ENCODE measurements at regions not wholly inside any gene's neighbourhood (a gene's known extent, or its start where the extent isn't known, plus 50 kb on each side); places are given as distances from the start of the nearest gene placed in this dataset.
"Not testable (repeated sequence)": the region's sequence is repeated elsewhere in the genome, so short reads cannot be mapped to it uniquely, and the experiment has no call there.

GRCh38 chr17:77632619-77633018, 325.9 kb upstream of the TNRC6C start:
- Mint-ChIP-seq H3K4me3 (no peak overlapping the region), H3K9me3 (peaks cover 4% of the 10 kb centered on the region), H3K4me1 (no peaks in the 10 kb centered on the region), H3K27me3 (peaks cover 31% of the 10 kb centered on the region), H3K36me3 (ENCODE audit: low read depth) (no peaks in the 10 kb centered on the region), H3K27ac (no peak overlapping the region)
- CTCF ChIA-PET: no interaction called here
- DNase-seq (no peak), ATAC-seq (ENCODE audit: low read depth) (no peak)
- intact Hi-C loops (cut with micrococcal nuclease): no loop called here
- TF ChIP-seq CTCF (IDR thresholded peaks at IDR 0.05): no peak
- POLR2A ChIA-PET: no interaction called here

DNA sequence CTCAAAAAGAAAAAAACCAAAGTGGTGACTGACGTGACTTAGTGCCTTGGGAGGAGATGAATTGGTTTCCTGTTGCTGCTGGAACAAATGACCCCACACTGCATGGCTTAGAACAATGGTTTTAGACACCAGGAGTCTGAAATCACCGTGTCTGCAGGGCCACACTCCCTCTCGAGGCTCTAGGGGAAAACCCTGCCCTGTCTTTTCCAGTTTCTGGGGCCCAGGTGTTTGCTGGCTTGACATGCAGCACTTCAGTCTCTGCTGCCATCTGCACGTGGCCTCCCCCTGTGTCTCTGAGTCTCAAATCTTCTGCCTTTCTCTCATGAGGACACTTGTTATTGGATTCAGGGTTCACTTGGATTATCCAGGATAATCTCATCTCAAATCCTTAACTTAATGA, 323.8 kb upstream of the TNRC6C start:
- Mint-ChIP-seq H3K9me3 (no peaks in the 10 kb centered on the region), H3K4me1 (no peaks in the 10 kb centered on the region), H3K27ac (no peak overlapping the region), H3K36me3 (ENCODE audit: low read depth) (no peaks in the 10 kb centered on the region), H3K4me3 (no peak overlapping the region), H3K27me3 (peaks cover 30% of the 10 kb centered on the region)
- ChIA-PET POLR2A (no interaction called here), CTCF (no interaction called here)
- intact Hi-C loops (cut with micrococcal nuclease): no loop called here
- ATAC-seq (ENCODE audit: low read depth) (no peak), DNase-seq (no peak)
- TF ChIP-seq CTCF (IDR thresholded peaks at IDR 0.05): no peak

DNA sequence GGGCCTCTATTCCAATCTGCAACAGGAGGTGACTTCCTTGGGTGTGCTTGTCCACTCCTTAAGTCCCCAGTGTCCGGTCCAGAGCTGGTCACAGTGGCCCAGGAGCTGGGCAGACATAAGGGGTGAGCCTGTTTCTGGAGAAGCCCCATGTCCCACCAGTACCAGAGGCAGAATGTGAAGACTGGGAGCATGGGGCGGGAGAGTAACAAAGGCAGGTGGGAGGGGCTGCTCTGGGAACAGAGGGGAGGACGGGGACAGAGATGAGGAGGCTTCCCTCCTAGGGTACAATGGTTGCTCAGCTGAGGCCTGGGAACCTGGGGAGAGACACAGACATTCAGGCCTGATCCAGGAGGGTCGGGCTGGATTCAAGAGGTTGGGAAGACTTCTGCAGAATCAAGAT, 323.3 kb upstream of the TNRC6C start:
- Mint-ChIP-seq H3K4me1 (no peaks in the 10 kb centered on the region), H3K9me3 (no peaks in the 10 kb centered on the region), H3K27ac (no peak overlapping the region), H3K36me3 (ENCODE audit: low read depth) (no peaks in the 10 kb centered on the region), H3K27me3 (peaks cover 32% of the 10 kb centered on the region), H3K4me3 (no peak overlapping the region)
- DNase-seq: no peak
- ChIA-PET CTCF (no interaction called here), POLR2A (no interaction called here)
- intact Hi-C loops (cut with micrococcal nuclease): no loop called here
- no peak for ATAC-seq (ENCODE audit: low read depth)
- TF ChIP-seq CTCF (IDR thresholded peaks at IDR 0.05): no peak

GRCh38 chr17:77635785-77636184, 322.7 kb upstream of the TNRC6C start:
- POLR2A ChIA-PET; H3K36me3 Mint-ChIP-seq (ENCODE audit: low read depth); CTCF ChIA-PET: not testable (repeated sequence)

GRCh38 chr17:77636835-77637817, 321.4 kb upstream of the TNRC6C start:
- CTCF ChIA-PET: no interaction called here
- no peak for TF ChIP-seq CTCF (IDR thresholded peaks at IDR 0.05)
- DNase-seq (no peak), ATAC-seq (ENCODE audit: low read depth) (no peak)
- Mint-ChIP-seq H3K9me3 (no peaks in the 10 kb centered on the region), H3K4me1 (no peaks in the 10 kb centered on the region), H3K4me3 (no peak overlapping the region), H3K27me3 (peaks cover 33% of the 10 kb centered on the region), H3K36me3 (ENCODE audit: low read depth) (no peaks in the 10 kb centered on the region), H3K27ac (no peak overlapping the region)
- POLR2A ChIA-PET: interaction anchor here (0.5 kb wide), 1 partner anchor 594 kb away, joined by 3 read pairs; no protein-coding TSS in a partner anchor
- intact Hi-C loops (cut with micrococcal nuclease): no loop called here

More at GRCh38 chr17:77635785-77636184, 322.7 kb upstream of the TNRC6C start:
- peaks cover 35% of the 10 kb centered on the region for H3K27me3 Mint-ChIP-seq
- H3K4me1 Mint-ChIP-seq; H3K4me3 Mint-ChIP-seq; DNase-seq; intact Hi-C loops (cut with micrococcal nuclease); H3K27ac Mint-ChIP-seq; H3K9me3 Mint-ChIP-seq; ATAC-seq (ENCODE audit: low read depth): not testable (repeated sequence)

Measured in activated B cell treated with CpG ODN at 0.5 μM for 24 hours (primary cell).